HUES6 (cell line): ENCODE measurements at regions not wholly inside any gene's neighbourhood (a gene's known extent, or its start where the extent isn't known, plus 50 kb on each side); places are given as distances from the start of the nearest gene placed in this dataset.

Experiments
- H3K27ac ChIP-seq: 2 replicates; pipeline ENCODE4 v1.7.0; 2013; ENCODE audit warnings: low read depth, mild to moderate bottlenecking, low read length, inconsistent platforms
- H3K27me3 ChIP-seq: 2 replicates; pipeline ENCODE4 v1.6.1; 2013; ENCODE audit warnings: low read length; ENCODE audit not compliant: control insufficient read depth, insufficient read depth
- H3K36me3 ChIP-seq: 2 replicates; pipeline ENCODE4 v1.6.1; 2013; ENCODE audit warnings: low read length; ENCODE audit not compliant: control insufficient read depth, insufficient read depth
- H3K4me1 ChIP-seq: 2 replicates; pipeline ENCODE4 v1.6.1; 2013; ENCODE audit warnings: low read length; ENCODE audit not compliant: control insufficient read depth, insufficient read depth
- H3K4me3 ChIP-seq: 2 replicates; pipeline ENCODE4 v1.5.1; 2013; ENCODE audit warnings: low read depth, low read length
- H3K9ac ChIP-seq: one replicate; pipeline ENCODE4 v1.6.1; 2013; ENCODE audit warnings: mild to moderate bottlenecking, low read length
- H3K9me3 ChIP-seq: 2 replicates; pipeline ENCODE4 v1.6.1; 2013; ENCODE audit warnings: low read depth, low read length; ENCODE audit not compliant: control insufficient read depth, insufficient read depth

DNA sequence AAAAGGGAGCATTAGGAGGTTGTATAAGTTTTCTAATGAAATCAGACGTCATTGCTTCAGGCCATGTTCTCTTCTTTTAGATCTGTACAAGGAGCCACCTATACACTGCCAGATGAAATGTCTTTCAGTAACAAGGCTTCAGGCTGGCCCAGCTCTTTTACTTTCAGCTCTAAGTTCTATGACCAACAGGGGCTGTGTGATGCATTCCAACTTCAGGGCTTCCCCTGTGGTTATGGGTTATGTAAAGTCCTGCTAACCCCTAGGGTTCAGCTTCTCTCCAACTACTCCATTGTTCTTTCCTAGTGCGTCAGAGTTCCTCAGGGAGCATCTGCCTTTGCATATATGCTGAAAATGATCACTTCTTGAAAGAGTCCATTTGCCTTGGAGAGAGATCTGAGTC is 79.4 kb upstream of the TTC29 start:
- H3K4me3 ChIP-seq = no peak overlapping the region
- no peak overlapping the region for H3K27ac ChIP-seq
- no peaks in the 10 kb centered on the region for H3K36me3 ChIP-seq
- no peaks in the 10 kb centered on the region for H3K9me3 ChIP-seq
- H3K9ac ChIP-seq = no peak overlapping the region
- H3K4me1 ChIP-seq = no peaks in the 10 kb centered on the region
- no peaks in the 10 kb centered on the region for H3K27me3 ChIP-seq

DNA sequence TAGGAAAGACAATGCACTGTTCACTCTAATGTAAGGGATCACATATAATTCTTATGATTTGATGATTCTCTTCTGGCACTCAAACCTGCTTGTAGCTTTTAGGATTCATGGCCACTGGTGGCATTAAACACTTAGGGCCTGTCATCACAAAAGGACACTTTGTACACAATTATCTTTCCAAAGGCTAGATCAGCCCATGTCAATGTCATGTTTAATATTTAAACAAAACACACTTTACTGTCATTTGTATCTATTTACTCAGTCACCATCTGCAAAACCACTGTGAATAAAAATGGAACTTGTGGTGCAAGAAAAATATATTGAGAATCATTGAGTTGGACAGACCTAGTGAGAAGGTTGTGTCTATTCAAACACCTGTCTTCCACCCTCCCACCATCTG is 83.6 kb upstream of the TTC29 start:
- H3K4me3 ChIP-seq = no peak overlapping the region
- no peak overlapping the region for H3K9ac ChIP-seq
- H3K9me3 ChIP-seq = no peaks in the 10 kb centered on the region
- H3K27me3 ChIP-seq = no peaks in the 10 kb centered on the region
- H3K36me3 ChIP-seq = no peaks in the 10 kb centered on the region
- H3K4me1 ChIP-seq = no peaks in the 10 kb centered on the region
- H3K27ac ChIP-seq = no peak overlapping the region

DNA sequence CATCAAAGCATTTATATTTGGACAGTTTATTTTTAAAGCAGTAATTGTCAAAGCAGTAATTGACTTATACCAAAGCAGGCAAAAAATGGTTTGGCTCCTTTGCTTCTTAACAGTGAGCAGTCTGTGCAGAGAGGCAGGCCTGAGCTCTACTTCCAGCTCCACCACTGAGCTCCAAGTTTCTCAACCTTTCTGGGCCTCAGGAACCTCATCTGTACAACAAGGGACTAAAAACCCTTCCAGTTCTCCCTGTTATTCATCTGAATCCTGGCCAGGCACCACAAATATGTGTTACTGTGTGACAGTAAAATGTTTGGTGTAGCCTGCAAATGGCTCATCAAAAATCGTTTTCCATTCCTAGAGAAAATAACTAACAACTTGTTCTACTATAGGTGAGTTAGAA is 88.7 kb upstream of the TTC29 start:
- H3K27me3 ChIP-seq = no peaks in the 10 kb centered on the region
- H3K27ac ChIP-seq = no peak overlapping the region
- H3K4me3 ChIP-seq = no peak overlapping the region
- H3K9ac ChIP-seq = no peak overlapping the region
- no peaks in the 10 kb centered on the region for H3K9me3 ChIP-seq
- no peaks in the 10 kb centered on the region for H3K36me3 ChIP-seq
- H3K4me1 ChIP-seq = no peaks in the 10 kb centered on the region

DNA sequence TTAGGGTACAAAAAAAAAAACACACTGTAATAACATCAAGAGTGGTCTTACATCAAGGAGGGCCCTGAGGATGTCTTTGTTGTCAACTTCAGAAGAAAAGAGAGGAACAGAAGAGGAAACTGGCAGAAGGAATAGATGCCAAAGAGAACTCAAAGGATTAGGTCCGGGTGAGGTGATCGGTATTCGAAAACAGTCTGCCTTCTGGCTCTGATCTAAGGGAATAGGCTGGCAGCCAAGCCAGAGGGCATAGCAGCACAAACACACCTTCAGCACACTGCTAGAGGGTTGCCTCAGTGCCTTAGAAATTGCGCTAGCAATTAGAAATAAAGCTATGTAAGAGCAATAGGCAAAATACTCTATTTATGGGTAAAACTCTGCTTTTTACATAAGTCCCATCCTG is 91.4 kb upstream of the TTC29 start:
- no peaks in the 10 kb centered on the region for H3K36me3 ChIP-seq
- no peak overlapping the region for H3K27ac ChIP-seq
- no peak overlapping the region for H3K9ac ChIP-seq
- H3K4me3 ChIP-seq = no peak overlapping the region
- no peaks in the 10 kb centered on the region for H3K9me3 ChIP-seq
- no peaks in the 10 kb centered on the region; the same call in 1 of the 2 replicates for H3K27me3 ChIP-seq
- H3K4me1 ChIP-seq = no peaks in the 10 kb centered on the region

DNA sequence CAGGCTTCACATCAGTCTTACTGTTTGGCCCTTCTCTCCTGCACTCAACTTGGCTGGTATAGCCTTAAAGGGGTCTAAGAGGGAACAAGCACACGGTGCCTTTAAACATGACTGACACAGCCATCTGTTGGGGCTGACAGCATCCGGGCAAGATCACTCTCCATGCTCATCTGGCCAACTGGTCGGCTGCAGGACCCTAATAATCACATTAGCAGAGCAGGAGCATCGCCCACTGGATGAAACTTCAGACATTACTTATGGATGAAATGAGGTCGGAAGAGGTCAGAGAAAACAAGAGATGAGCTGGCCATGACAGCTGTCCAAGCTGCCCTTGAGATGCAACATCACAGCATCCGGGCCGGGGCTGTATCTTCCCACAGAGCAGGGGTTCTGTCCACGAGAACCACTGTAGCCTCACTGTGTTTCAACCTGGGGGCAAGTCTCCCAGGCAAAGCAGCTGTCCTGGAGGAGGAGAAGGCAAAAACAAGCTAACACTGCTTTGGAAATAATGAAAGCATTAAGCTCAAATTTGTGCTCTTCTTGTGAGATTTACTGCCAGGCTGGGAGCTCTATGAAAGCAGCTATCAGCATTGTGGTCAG is 94.4 kb upstream of the TTC29 start:
- H3K27ac ChIP-seq = no peak overlapping the region
- H3K4me1 ChIP-seq = no peaks in the 10 kb centered on the region
- H3K4me3 ChIP-seq = no peak overlapping the region
- H3K36me3 ChIP-seq = no peaks in the 10 kb centered on the region
- H3K27me3 ChIP-seq = no peaks in the 10 kb centered on the region; the same call in 1 of the 2 replicates
- H3K9ac ChIP-seq = no peak overlapping the region
- no peaks in the 10 kb centered on the region for H3K9me3 ChIP-seq

DNA sequence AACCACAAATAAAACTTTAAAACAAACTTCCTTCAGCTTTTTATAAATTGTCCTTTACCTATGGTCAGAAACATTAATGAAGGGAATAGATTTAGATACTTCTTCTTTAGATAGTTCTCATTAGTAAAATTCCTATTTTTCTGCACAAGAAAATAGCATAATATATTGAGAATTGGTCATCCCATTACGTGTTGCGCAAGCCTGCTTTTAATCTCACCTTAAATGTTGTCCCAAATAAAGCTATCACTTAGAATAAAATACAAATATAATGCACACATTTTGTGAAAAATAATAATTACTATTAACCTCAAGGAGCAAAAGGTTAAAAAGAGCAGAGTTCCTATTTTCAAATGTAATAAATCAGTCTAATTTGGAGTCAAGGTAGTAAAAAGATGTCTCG is 95.2 kb upstream of the TTC29 start:
- Histone ChIP-seq H3K4me3 (no peak overlapping the region), H3K36me3 (no peaks in the 10 kb centered on the region), H3K9ac (no peak overlapping the region), H3K9me3 (no peaks in the 10 kb centered on the region), H3K4me1 (no peaks in the 10 kb centered on the region), H3K27ac (no peak overlapping the region), H3K27me3 (no peaks in the 10 kb centered on the region; the same call in 1 of the 2 replicates)

DNA sequence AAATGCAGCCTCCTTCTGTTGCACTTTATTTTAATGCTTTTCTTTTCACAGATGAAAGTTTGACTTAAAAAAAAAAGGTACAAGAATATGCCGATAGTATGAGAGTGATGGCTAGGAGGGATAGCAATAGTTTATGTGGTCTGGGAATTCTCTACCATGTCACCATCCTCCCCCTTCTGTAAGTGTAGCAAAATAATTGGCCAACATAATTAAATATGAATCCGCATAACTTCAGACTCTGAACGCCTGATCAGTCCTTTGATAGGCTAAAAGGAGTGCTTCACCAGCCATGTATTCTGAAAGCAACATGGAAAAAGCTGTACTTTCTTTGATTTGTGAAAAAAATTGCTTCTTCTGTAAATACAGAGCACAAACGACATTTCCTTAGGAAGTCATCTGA is 95.7 kb upstream of the TTC29 start:
- Histone ChIP-seq H3K9ac (no peak overlapping the region), H3K4me1 (no peaks in the 10 kb centered on the region), H3K27ac (no peak overlapping the region), H3K27me3 (no peaks in the 10 kb centered on the region; the same call in 1 of the 2 replicates), H3K36me3 (no peaks in the 10 kb centered on the region), H3K9me3 (no peaks in the 10 kb centered on the region), H3K4me3 (no peak overlapping the region)

DNA sequence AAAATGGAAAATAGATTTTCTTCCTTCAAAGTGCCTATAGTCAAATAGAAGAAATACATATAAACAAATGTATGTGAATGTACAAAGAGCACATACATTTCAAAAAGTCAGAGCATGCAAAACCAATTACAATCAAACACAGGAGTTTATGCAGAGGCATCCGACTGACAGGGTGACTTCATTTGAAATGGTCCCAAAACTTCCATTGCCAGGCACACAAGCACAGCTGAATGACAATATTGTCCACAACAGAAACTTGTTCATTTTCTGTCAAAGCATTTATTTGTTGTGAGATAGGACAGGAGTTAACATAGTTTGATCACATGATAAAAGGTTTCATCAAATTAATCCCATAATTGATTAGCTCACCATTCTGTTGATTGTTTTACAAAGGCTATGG is 96.4 kb upstream of the TTC29 start:
- H3K27ac ChIP-seq = no peak overlapping the region
- H3K27me3 ChIP-seq = no peaks in the 10 kb centered on the region; the same call in 1 of the 2 replicates

DNA sequence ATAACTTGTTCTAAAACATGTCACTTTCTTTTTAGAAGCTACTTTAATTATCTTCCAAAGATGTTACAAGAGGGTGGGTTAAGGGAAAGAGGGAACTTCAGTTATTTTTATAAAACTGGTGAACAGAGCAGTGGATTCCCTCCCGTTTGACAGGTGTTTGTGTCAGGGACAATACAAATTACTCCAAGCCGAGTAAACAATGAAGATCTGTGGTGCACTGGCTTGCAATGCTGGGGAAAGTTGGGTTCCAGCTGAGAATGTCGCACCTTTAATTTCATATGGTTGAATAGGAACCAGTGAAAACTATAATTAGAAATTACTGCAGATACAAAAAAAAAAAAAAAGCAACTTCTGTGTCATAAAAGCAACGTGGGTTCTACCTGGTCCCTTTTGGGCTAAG is 98.6 kb upstream of the TTC29 start:
- Histone ChIP-seq H3K4me3 (no peak overlapping the region), H3K36me3 (no peaks in the 10 kb centered on the region), H3K4me1 (no peaks in the 10 kb centered on the region), H3K27me3 (no peaks in the 10 kb centered on the region; the same call in 1 of the 2 replicates), H3K9me3 (0 out of 2 replicates have a peak, but pooled peaks cover 3% of the 10 kb centered on the region), H3K9ac (no peak overlapping the region), H3K27ac (no peak overlapping the region)

More for the DNA sequence above, 96.4 kb upstream of the TTC29 start:
- Histone ChIP-seq H3K9ac (no peak overlapping the region), H3K4me3 (no peak overlapping the region), H3K4me1 (no peaks in the 10 kb centered on the region), H3K9me3 (no peaks in the 10 kb centered on the region), H3K36me3 (no peaks in the 10 kb centered on the region)

DNA sequence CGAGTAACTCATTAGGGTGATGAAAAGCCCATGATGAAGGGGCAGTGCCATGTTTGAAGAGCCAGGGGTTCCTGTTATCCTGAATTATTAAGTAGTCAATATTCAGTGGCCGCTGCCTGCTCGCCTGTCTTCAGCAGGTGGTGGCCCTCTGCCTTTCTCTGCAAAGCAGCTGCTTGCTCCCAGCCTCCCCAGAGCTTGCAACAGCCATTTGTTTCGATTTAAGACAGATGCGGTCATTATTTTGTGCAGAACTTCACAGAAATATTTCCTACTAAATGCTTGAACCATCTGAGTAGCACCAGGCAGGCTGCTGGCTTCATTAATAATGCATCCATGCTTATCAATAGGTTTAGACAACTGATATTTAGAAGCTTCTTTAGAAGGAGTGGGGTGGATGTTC is 104.3 kb upstream of the TTC29 start:
- Histone ChIP-seq H3K4me1 (no peaks in the 10 kb centered on the region), H3K4me3 (no peak overlapping the region), H3K27me3 (no peaks in the 10 kb centered on the region), H3K9ac (no peak overlapping the region), H3K27ac (no peak overlapping the region), H3K9me3 (peaks cover 8% of the 10 kb centered on the region), H3K36me3 (no peaks in the 10 kb centered on the region)

DNA sequence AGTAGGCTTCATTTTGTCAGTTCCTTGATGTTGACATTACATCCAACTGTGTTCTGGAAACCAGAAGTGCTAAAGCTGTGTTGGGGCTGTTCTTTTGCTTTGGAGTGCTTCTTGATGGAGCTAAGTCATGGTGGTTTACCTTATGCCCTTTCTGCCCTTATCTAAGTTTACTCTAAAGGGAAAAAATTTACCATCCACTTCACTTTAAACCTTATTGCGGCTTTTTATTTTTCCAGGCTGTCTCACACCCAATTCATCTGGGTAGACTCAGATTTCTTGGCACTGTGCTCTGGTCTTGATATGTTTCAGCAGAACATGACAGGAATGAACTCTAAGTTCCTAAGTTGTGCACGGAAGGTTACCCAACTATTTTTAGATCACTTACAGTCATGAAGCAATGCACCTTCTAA is 104.7 kb upstream of the TTC29 start:
- Histone ChIP-seq H3K9me3 (peaks cover 8% of the 10 kb centered on the region), H3K36me3 (no peaks in the 10 kb centered on the region), H3K9ac (no peak overlapping the region), H3K27ac (no peak overlapping the region), H3K4me3 (no peak overlapping the region), H3K4me1 (no peaks in the 10 kb centered on the region), H3K27me3 (no peaks in the 10 kb centered on the region)

DNA sequence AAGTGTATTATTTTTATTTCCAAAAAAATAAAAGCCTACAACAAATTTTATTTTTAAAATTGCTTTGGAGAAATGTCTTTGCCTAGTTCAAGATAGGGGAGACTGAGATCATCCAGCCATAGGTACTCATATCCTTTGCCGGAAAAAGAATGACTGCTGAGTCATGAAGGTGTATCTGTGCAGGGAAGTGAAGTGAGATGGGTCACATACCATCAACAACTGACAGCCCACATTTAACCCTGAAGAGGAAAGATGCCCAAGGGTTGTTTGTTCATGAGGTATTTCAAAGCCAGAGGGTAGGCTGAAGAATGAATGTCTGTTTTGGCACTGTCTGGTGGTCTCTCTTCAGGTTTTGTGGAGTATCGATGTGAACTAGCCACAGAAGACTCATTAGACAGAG is 106.7 kb upstream of the TTC29 start:
- peaks cover 8% of the 10 kb centered on the region for H3K9me3 ChIP-seq
- no peaks in the 10 kb centered on the region for H3K27me3 ChIP-seq
- H3K9ac ChIP-seq = no peak overlapping the region
- H3K4me3 ChIP-seq = no peak overlapping the region
- no peaks in the 10 kb centered on the region for H3K36me3 ChIP-seq
- no peak overlapping the region for H3K27ac ChIP-seq
- peaks cover 4% of the 10 kb centered on the region; the same call in 1 of the 2 replicates for H3K4me1 ChIP-seq
